ENCODE measurements at regions not wholly inside any gene's neighbourhood (a gene's known extent, or its start where the extent isn't known, plus 50 kb on each side); places are given as distances from the start of the nearest gene placed in this dataset.

- H3K27me3 ChIP-seq, result no peaks in the 10 kb centered on the region
- no peaks in the 10 kb centered on the region for H3K9me3 ChIP-seq
- no peaks in the 10 kb centered on the region for H3K4me1 ChIP-seq
- no peak for DNase-seq
- TF ChIP-seq CTCF (IDR thresholded peaks at IDR 0.05; ENCODE audit: low read depth, low read length), result no peak
- H3K4me3 ChIP-seq (ENCODE audit: low read depth, low read length), result no peak overlapping the region
- H3K36me3 ChIP-seq, result no peaks in the 10 kb centered on the region
Measured at GRCh38 chr7:81280531-81280930, 361.7 kb upstream of the SEMA3C start.

GRCh38 chr7:81277691-81278090, 358.8 kb upstream of the SEMA3C start:
- Histone ChIP-seq H3K27me3 (no peaks in the 10 kb centered on the region), H3K9me3 (no peaks in the 10 kb centered on the region), H3K4me3 (ENCODE audit: low read depth, low read length) (no peak overlapping the region), H3K4me1 (no peaks in the 10 kb centered on the region), H3K36me3 (no peaks in the 10 kb centered on the region)
- no peak for DNase-seq
- TF ChIP-seq CTCF (IDR thresholded peaks at IDR 0.05; ENCODE audit: low read depth, low read length), result no peak

- no peaks in the 10 kb centered on the region for H3K27me3 ChIP-seq
- no peak overlapping the region for H3K4me3 ChIP-seq (ENCODE audit: low read depth, low read length)
- no peaks in the 10 kb centered on the region for H3K9me3 ChIP-seq
- no peak for DNase-seq
- H3K4me1 ChIP-seq, result no peaks in the 10 kb centered on the region
- TF ChIP-seq CTCF (IDR thresholded peaks at IDR 0.05; ENCODE audit: low read depth, low read length), result no peak
- no peaks in the 10 kb centered on the region for H3K36me3 ChIP-seq
Measured at GRCh38 chr7:81273601-81274397, 354.9 kb upstream of the SEMA3C start.

GRCh38 chr7:81272176-81272575, 353.3 kb upstream of the SEMA3C start:
- H3K4me3 ChIP-seq (ENCODE audit: low read depth, low read length), result no peak overlapping the region
- H3K4me1 ChIP-seq, result no peaks in the 10 kb centered on the region
- H3K36me3 ChIP-seq, result no peaks in the 10 kb centered on the region
- no peak for DNase-seq
- no peaks in the 10 kb centered on the region for H3K27me3 ChIP-seq
- no peaks in the 10 kb centered on the region for H3K9me3 ChIP-seq
- TF ChIP-seq CTCF (IDR thresholded peaks at IDR 0.05; ENCODE audit: low read depth, low read length), result no peak

GRCh38 chr7:81268551-81268950, 349.7 kb upstream of the SEMA3C start:
- Histone ChIP-seq H3K36me3 (no peaks in the 10 kb centered on the region), H3K4me3 (ENCODE audit: low read depth, low read length) (no peak overlapping the region), H3K9me3 (no peaks in the 10 kb centered on the region), H3K4me1 (no peaks in the 10 kb centered on the region; the same call in 1 of the 2 replicates), H3K27me3 (no peaks in the 10 kb centered on the region)
- no peak for DNase-seq
- TF ChIP-seq CTCF (IDR thresholded peaks at IDR 0.05; ENCODE audit: low read depth, low read length), result no peak

GRCh38 chr7:81267508-81267907, 348.7 kb upstream of the SEMA3C start:
- no peak for DNase-seq
- H3K36me3 ChIP-seq, result no peaks in the 10 kb centered on the region
- no peak for TF ChIP-seq CTCF (IDR thresholded peaks at IDR 0.05; ENCODE audit: low read depth, low read length)
- H3K27me3 ChIP-seq, result no peaks in the 10 kb centered on the region
- no peaks in the 10 kb centered on the region; the same call in 1 of the 2 replicates for H3K4me1 ChIP-seq
- no peaks in the 10 kb centered on the region for H3K9me3 ChIP-seq
- H3K4me3 ChIP-seq (ENCODE audit: low read depth, low read length), result no peak overlapping the region

All from BE2C (cell line).